AG04450 (cell line): ENCODE measurements at regions not wholly inside any gene's neighbourhood (a gene's known extent, or its start where the extent isn't known, plus 50 kb on each side); places are given as distances from the start of the nearest gene placed in this dataset.

ENCODE experiments used
- CTCF ChIA-PET: fragments of 300-600, 350-600 bp; formaldehyde crosslinking; extraction: SDS; loops from one replicate; lab custom pipeline; 2022; ENCODE audit warnings: antibody characterized with exemption, inconsistent platforms; lab: Charles Lee
- POLR2A ChIA-PET: fragments of 350-600 bp; formaldehyde crosslinking; extraction: SDS; loops from one replicate; lab custom pipeline; 2021; ENCODE audit warnings: antibody characterized with exemption, inconsistent platforms; lab: Yijun Ruan, JAX
- DNase-seq: peaks from one replicate; pipeline ENCODE4 v3.0.0-alpha.2; 2011; ENCODE audit warnings: low read depth, low spot score
- H3K27ac ChIP-seq: one replicate; pipeline ENCODE4 v1.5.1; 2012; ENCODE audit warnings: low read depth, low read length, control low read depth
- H3K27me3 ChIP-seq: one replicate; pipeline ENCODE4 v1.6.0; 2012; ENCODE audit warnings: low read length; ENCODE audit not compliant: control insufficient read depth, insufficient read depth
- H3K4me3 ChIP-seq: 2 replicates; pipeline ENCODE4 v1.5.1; 2011; ENCODE audit warnings: mild to moderate bottlenecking, low read depth, low read length, control low read depth
- H3K9me3 ChIP-seq: 2 replicates; pipeline ENCODE4 v1.5.1; 2012; ENCODE audit warnings: low read length; ENCODE audit not compliant: control insufficient read depth, insufficient read depth
- CTCF ChIP-seq: IDR thresholded peaks from 2 replicates; pipeline ENCODE4 v1.5.1; 2011; ENCODE audit warnings: low read depth, low read length, control low read depth, inconsistent platforms

DNA sequence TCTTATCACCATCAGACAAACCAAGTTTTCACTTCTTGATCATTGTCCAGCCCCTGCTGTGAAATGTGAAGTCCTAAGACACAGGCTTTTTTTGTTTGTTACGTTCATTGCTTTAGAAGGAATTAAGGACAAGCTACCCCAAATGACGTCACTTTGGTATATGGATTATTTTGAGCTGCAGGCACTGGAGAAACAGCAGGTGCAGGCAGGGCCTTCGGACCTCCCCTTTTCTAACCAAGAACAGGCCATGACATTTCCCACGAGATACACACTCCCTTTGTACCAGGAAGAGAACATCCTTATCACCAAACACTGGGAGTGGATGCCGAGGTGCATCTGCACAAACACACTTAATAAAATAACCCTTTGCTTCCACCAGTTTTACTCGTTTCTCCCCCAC is 418.0 kb upstream of the SULF2 start:
- POLR2A ChIA-PET, result no interaction called here
- H3K9me3 ChIP-seq, result no peaks in the 10 kb centered on the region; the same call in 1 of the 2 replicates
- no peak for TF ChIP-seq CTCF
- no peaks in the 10 kb centered on the region for H3K27me3 ChIP-seq
- H3K4me3 ChIP-seq, result no peak overlapping the region
- CTCF ChIA-PET, result no interaction called here
- H3K27ac ChIP-seq, result no peak overlapping the region
- no peak for DNase-seq

DNA sequence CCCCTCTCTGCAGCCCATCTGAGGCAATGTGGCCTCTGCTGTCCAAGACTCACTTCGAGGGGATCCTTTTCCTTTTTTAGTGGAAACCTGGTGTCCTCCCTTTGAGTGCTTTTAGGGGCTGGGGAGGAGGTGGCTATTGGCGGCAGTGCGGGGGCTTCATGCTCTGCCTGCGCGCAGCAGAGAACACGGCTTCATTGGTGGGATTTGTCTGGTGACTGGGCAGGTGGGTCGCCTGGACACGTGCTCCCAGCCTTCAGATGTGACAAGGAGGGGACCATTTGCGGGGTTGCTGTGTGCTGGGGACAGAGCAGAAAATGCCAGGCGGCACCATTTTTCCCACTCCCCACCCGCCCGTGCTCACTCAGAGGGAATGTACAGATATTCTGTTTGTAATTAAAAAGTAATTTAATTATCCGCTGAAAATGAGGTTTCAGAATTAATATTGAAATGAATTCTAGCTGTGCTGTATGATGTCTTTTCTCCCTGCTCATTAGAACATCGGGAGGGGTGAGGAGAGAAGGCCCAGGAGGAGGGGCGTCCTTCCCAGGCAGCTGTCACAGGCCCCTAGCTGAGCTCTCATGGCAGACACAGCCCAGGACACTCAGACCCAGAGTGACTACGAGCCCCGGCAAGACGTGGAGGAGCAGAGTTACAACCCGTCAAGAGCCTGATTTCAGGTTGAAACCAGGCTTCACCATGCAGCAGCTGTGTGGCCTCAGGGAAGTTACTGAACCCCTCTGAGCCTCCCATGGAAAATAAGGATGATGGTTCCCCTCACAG is 417.2 kb upstream of the SULF2 start:
- ChIA-PET CTCF (no interaction called here), POLR2A (no interaction called here)
- TF ChIP-seq CTCF, result no peak
- Histone ChIP-seq H3K9me3 (no peaks in the 10 kb centered on the region; the same call in 1 of the 2 replicates), H3K4me3 (no peak overlapping the region), H3K27me3 (no peaks in the 10 kb centered on the region), H3K27ac (no peak overlapping the region)
- DNase-seq, result no peak

- Histone ChIP-seq H3K9me3 (no peaks in the 10 kb centered on the region; the same call in 1 of the 2 replicates), H3K27me3 (peaks cover 3% of the 10 kb centered on the region), H3K4me3 (no peak overlapping the region), H3K27ac (no peak overlapping the region)
- ChIA-PET CTCF (no interaction called here), POLR2A (no interaction called here)
- TF ChIP-seq CTCF, result no peak
- no peak for DNase-seq
Observed at GRCh38 chr20:48201885-48202284, 416.6 kb upstream of the SULF2 start.

GRCh38 chr20:48201188-48201587 is 415.9 kb upstream of the SULF2 start:
- Histone ChIP-seq H3K4me3 (no peak overlapping the region), H3K9me3 (no peaks in the 10 kb centered on the region; the same call in 1 of the 2 replicates), H3K27me3 (peaks cover 9% of the 10 kb centered on the region), H3K27ac (no peak overlapping the region)
- ChIA-PET CTCF (no interaction called here), POLR2A (no interaction called here)
- DNase-seq, result no peak
- TF ChIP-seq CTCF, result no peak

GRCh38 chr20:48198929-48199451 is 413.7 kb upstream of the SULF2 start:
- ChIA-PET CTCF (no interaction called here), POLR2A (no interaction called here)
- peaks cover 9% of the 10 kb centered on the region for H3K27me3 ChIP-seq
- no peak for DNase-seq
- no peak overlapping the region for H3K4me3 ChIP-seq
- H3K27ac ChIP-seq, result no peak overlapping the region
- TF ChIP-seq CTCF, result no peak
- H3K9me3 ChIP-seq, result peaks cover 7% of the 10 kb centered on the region; the same call in 1 of the 2 replicates
